Activated CD8-positive, alpha-beta memory T cell treated with anti-CD3 and anti-CD28 coated beads for 36 hours (primary cell): ENCODE measurements at regions not wholly inside any gene's neighbourhood (a gene's known extent, or its start where the extent isn't known, plus 50 kb on each side); places are given as distances from the start of the nearest gene placed in this dataset.
"Not testable (repeated sequence)": the region's sequence is repeated elsewhere in the genome, so short reads cannot be mapped to it uniquely, and the experiment has no call there.

Source experiments
- CTCF ChIA-PET: fragments of 350-600 bp; sonication (Branson Sonifier 250); formaldehyde crosslinking; loops from one replicate; lab custom pipeline; 2021; ENCODE audit warnings: antibody characterized with exemption; lab: Charles Lee
- POLR2A ChIA-PET: fragments of 350-600 bp; sonication (Branson Sonifier 250); formaldehyde crosslinking; loops from one replicate; lab custom pipeline; 2021; ENCODE audit warnings: antibody characterized with exemption; lab: Charles Lee

- ChIA-PET POLR2A (no interaction called here), CTCF (interaction anchor here (1.2 kb wide), 1 partner anchor 16 kb away, joined by 3 read pairs; no protein-coding TSS in a partner anchor)
These were observed 50.7 kb upstream of the DIAPH3 start for GRCh38 chr13:60214213-60215055.

GRCh38 chr13:60220072-60220471 lies 56.3 kb upstream of the DIAPH3 start:
- POLR2A ChIA-PET: no interaction called here
- CTCF ChIA-PET: no interaction called here

GRCh38 chr13:60221581-60221980 lies 57.9 kb upstream of the DIAPH3 start:
- POLR2A ChIA-PET: no interaction called here
- CTCF ChIA-PET: no interaction called here

GRCh38 chr13:60226507-60226906 lies 62.8 kb upstream of the DIAPH3 start:
- POLR2A ChIA-PET: no interaction called here

GRCh38 chr13:60227158-60227557 lies 63.4 kb upstream of the DIAPH3 start:
- POLR2A ChIA-PET: no interaction called here

More at GRCh38 chr13:60226507-60226906, 62.8 kb upstream of the DIAPH3 start:
- CTCF ChIA-PET: no interaction called here

GRCh38 chr13:60229708-60230272 lies 66.1 kb upstream of the DIAPH3 start:
- POLR2A ChIA-PET: no interaction called here
- CTCF ChIA-PET: no interaction called here

More at GRCh38 chr13:60227158-60227557, 63.4 kb upstream of the DIAPH3 start:
- CTCF ChIA-PET: no interaction called here

- POLR2A ChIA-PET: no interaction called here
- CTCF ChIA-PET: interaction anchor here (0.9 kb wide), 1 partner anchor 15 kb away, joined by 3 read pairs; no protein-coding TSS in a partner anchor
These were observed 66.9 kb upstream of the DIAPH3 start for GRCh38 chr13:60230593-60230992.

GRCh38 chr13:60242043-60242595 lies 78.4 kb upstream of the DIAPH3 start:
- POLR2A ChIA-PET: no interaction called here
- CTCF ChIA-PET: no interaction called here

GRCh38 chr13:60244381-60244780 lies 80.7 kb upstream of the DIAPH3 start:
- ChIA-PET CTCF (no interaction called here), POLR2A (no interaction called here)

- POLR2A ChIA-PET, CTCF ChIA-PET: not testable (repeated sequence)
These were observed 87.7 kb upstream of the DIAPH3 start for GRCh38 chr13:60251419-60251818.

GRCh38 chr13:60258349-60258748 lies 94.6 kb upstream of the DIAPH3 start:
- POLR2A ChIA-PET: no interaction called here
- CTCF ChIA-PET: no interaction called here

GRCh38 chr13:60260440-60260839 lies 96.7 kb upstream of the DIAPH3 start:
- ChIA-PET POLR2A (no interaction called here), CTCF (no interaction called here)

GRCh38 chr13:60261432-60262351 lies 98.0 kb upstream of the DIAPH3 start:
- ChIA-PET POLR2A (no interaction called here), CTCF (interaction anchor here (0.6 kb wide), 1 partner anchor 109 kb away, joined by 3 read pairs; no protein-coding TSS in a partner anchor)

GRCh38 chr13:60265566-60265965 lies 101.8 kb upstream of the DIAPH3 start:
- POLR2A ChIA-PET: no interaction called here
- CTCF ChIA-PET: no interaction called here

- POLR2A ChIA-PET: no interaction called here
These were observed 103.9 kb upstream of the DIAPH3 start for GRCh38 chr13:60267498-60268202.

GRCh38 chr13:60268203-60268555 lies 104.5 kb upstream of the DIAPH3 start:
- POLR2A ChIA-PET: no interaction called here
- CTCF ChIA-PET: no interaction called here

More at GRCh38 chr13:60267498-60268202, 103.9 kb upstream of the DIAPH3 start:
- CTCF ChIA-PET: no interaction called here

- ChIA-PET CTCF (no interaction called here), POLR2A (no interaction called here)
These were observed 110.3 kb upstream of the DIAPH3 start for GRCh38 chr13:60273971-60274527.

GRCh38 chr13:60274655-60275054 lies 110.9 kb upstream of the DIAPH3 start:
- ChIA-PET CTCF (no interaction called here), POLR2A (no interaction called here)

GRCh38 chr13:60275208-60275607 lies 111.5 kb upstream of the DIAPH3 start:
- CTCF ChIA-PET: no interaction called here

More at GRCh38 chr13:60275208-60275607, 111.5 kb upstream of the DIAPH3 start:
- POLR2A ChIA-PET: no interaction called here
